Glomerular visceral epithelial cell (primary cell): ENCODE measurements at regions not wholly inside any gene's neighbourhood (a gene's known extent, or its start where the extent isn't known, plus 50 kb on each side); places are given as distances from the start of the nearest gene placed in this dataset.
"Not testable (repeated sequence)": the region's sequence is repeated elsewhere in the genome, so short reads cannot be mapped to it uniquely, and the experiment has no call there.

Experiments used
- DNase-seq: peaks from one replicate; pipeline ENCODE4 v3.0.0-alpha.2; 2016; ENCODE audit errors: extremely low spot score

- DNase-seq, result not testable (repeated sequence)
These were observed 138.2 kb upstream of the ZNF91 start for GRCh38 chr19:23533441-23533840.

DNA sequence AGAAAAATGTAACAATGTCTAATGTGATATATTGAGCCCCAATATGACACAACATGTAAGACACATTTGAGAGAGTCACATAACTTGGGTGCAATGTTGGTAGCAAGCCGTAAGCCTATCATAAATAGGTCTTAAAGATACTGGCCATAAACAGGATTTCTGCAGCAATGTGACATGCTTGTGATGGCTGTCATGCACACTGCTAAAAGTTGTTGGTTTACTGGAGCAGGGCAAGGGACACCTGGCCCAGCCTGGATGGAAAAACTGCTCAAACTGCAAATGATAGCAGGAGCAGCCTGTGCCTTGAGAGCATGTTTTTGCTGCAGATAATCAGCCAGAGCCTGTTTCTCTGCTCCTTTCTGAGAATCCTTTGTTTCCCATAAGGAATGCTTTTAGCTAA lies 136.7 kb upstream of the ZNF91 start:
- no peak for DNase-seq

DNA sequence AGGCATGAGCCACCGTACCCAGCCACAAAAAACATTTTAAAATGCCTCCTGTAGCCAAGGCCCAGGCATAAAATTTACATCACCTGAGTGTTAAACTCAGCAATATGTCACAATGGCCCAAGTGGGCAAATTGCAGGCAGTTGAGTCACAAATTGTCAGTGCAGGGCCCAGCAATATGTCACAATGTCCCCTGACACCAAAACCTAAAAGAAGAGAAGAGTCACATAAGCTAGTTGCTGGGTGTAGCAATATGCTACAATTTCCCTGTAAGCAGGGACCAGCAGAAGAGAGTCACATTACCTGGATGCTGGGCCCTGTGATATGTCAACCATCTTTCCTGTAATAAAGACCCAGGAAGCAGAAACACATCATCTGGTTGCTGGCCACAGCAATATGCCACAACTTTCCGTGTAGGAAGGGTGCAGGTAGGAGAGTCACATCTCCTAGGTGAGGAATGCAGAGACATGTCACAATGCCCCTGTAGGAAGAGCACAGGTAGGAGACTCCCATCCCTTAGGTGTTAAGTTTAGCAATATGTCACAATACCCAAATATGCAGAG lies 136.0 kb upstream of the ZNF91 start:
- DNase-seq, result no peak

DNA sequence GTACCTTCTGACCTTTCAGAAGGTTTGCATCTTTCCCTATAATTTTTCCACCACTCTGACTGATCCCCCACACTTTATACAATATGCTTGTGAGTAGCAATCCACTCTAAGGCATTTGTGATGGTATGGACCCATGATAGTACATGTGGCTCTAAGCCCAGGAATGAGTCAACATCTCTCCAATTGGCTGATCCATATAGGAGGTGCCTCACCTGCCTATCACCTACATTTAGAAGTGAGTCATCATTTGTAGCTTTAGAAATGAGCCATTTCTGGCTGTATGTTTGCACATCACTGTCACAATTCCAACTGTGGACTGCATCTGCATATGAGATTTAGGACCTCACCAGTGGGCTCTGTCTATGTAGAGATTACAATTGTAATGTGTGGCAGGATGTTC lies 133.1 kb upstream of the ZNF91 start:
- DNase-seq, result no peak

DNA sequence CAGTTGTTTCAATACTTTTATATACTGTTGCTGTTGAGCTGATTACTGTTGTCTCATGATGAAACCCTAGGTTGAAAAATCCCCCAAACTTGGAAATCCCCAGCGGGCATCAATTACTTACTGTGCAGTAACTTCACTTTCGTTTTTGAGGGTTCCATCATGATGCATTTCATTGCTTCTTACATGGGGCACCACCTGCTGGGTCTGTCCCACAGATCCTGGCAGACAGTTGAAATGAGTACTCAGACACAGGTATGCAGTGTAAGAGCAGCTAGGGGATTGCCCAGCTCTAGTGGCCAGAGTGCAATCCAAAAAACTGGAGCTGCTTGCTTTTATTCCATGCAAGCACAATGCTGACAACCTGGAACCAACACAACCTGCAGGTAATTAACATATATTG lies 132.5 kb upstream of the ZNF91 start:
- DNase-seq, result no peak

GRCh38 chr19:23526302-23526701 lies 131.0 kb upstream of the ZNF91 start:
- DNase-seq, result no peak

GRCh38 chr19:23525276-23525852 lies 130.1 kb upstream of the ZNF91 start:
- DNase-seq, result no peak

DNA sequence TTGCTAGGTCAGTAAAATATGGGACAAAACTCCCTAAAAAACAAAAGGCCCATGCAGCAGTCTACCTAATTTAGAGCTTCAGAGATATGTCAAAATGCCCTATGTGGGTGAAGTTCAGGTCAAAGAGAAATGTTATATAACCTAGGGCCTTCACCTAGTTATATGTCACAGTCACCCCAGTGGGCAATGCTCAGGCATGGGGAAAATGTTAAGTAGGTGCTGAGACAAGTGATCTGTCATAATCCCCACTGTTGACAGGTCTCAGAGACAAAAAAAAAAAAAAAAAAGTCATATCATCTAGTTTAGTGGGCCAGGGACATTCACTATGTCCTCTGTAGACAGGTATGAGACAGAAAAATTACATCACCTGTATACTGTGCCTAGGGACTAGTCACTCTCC lies 128.6 kb upstream of the ZNF91 start:
- no peak for DNase-seq

- no peak for DNase-seq
These were observed 127.2 kb upstream of the ZNF91 start for GRCh38 chr19:23522431-23522830.

- no peak for DNase-seq
These were observed 126.2 kb upstream of the ZNF91 start for GRCh38 chr19:23521471-23521870.

DNA sequence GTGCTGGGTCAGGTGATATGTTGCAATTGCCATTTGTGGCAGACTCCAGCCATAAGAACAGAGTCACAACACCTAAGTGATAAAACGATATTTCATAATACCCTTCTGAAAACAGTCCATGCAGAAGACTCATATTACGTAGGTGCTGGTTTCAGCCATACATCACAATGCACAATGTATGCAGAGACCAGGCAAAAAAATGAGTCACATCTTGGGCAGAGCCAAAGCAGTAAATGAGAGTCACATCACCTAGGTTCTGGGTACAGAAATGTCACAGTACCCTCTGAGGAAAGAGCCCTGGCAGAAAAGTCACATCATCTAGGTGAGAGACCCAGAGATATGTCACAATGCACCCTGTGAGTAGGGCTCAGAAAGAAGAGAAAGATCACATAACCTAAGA lies 125.2 kb upstream of the ZNF91 start:
- no peak for DNase-seq

DNA sequence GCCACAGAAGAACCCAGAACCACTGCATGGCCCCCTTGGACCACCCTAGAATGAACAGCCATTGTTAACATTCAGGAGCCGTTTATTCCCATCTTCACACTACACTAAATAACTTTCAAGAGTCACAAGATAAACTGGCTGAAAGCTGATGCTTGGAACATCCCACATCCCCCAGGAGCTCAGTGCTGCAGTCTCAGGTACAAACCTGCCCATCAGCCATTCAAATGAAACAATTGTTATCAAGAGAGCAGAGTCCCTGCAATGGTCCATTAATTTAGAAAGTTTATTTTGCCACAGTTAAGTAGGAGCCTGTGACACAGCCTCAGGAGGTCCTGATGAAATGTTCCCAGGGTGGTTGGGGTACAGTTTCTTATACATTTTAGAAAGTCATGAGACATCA lies 123.8 kb upstream of the ZNF91 start:
- DNase-seq, result no peak

GRCh38 chr19:23516266-23516665 lies 121.0 kb upstream of the ZNF91 start:
- DNase-seq, result no peak

GRCh38 chr19:23515551-23515950 lies 120.3 kb upstream of the ZNF91 start:
- no peak for DNase-seq

DNA sequence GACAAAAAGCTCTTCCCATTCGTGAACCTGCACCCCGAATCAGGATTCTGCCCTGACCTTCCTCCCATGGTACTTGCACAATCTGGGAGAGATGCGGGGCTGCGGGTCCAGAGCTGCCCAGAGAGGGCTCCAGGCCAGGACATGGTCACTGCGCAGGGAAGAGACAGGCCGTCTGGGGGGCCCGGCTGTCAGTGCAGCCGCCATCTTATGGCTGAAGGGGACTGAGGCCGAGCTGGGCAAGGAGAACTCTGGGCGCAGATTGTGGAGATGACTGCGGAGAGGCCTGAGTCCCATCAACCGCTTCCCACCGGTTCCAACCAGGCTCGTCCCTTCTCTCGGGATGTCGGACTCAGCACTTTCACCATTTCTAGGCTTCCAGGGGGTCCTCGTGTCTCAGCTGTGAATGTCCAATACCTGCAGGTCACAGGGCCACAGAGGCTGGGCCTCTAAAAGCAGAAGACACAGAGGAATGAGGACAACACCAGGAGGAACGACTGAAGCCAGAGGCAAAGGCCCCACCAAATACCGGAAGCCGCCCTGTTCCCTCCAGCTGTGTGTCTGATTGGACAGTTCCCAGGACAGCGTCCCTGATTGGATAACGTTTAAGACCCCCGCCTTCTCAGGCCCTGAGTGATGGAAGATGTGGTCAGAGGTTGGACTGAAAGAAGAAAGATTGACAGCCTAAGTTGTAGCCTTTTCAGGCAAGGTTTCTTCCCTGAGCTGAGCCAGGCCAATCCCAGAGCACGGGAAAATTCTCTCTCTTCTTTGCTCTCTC lies 117.1 kb upstream of the ZNF91 start:
- no peak for DNase-seq

DNA sequence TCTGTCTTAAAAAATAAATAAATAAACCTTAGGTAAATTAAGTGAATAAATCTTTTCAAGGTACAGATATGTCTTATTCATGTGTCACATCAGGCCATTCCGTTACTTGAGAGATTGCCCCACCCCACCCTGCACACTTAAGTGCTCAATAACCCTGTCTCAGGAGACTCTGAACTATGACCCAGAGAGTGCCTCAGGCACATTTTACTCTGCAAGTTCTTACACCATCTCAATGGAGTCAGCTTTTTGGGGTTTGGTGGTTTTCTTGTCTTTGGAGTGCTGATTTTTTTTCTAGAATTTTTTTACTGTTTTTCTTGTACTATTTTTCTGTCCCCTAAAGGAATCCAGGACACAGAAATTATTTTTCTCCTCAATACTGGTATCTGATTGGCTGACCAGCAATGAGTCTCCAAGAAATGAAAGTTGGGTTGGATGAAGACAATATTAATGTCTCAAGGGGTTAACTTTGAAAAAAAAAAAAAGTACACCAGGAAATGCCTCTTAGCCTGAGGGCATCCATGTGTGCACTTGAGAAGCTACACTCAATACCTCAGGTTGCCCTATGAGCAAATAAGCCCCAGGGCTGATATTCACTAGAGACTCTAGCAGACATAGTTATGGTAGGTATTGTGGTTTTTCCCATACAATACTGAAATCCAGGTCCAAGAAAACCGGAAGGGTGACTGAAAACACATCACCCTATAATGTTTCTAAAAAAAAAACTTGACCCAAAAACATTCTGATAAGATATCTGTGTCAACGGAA lies 114.6 kb upstream of the ZNF91 start:
- no peak for DNase-seq

DNA sequence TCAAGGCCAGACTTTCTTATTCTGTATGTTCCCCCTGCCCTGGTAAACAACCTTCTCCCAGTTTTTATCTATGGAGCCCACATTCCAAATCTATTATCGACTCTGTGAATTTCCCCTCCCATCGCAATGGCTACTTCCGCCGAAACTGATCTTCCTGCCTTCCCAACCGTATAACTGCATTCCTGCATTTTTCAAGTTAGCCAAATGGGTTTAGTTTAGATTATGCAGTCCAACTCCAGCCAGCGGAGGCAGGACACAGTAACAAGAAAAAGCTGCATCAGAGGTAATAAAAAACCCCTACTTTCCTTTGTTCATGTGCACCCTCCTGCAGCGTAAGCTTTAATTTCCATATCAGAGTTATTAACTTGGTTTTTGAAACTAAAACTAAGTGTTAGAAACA lies 112.2 kb upstream of the ZNF91 start:
- no peak for DNase-seq

DNA sequence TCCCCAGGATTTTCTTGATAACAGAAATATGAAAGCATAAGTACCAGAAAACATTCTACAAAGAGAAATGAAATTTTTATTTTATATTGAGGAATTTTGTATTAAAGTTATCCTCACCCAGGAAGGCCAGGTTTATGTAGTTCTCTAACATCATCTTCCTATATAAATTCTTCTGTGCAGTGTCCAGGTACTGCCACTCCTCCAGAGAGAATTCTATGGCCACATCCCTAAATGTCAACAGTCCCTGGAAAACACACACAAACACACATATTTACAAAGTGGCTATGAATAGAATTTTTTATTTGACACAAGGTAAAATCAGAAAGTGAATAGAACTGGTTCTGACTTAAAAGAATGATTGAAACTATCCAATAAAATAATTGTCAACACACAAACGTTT lies 110.5 kb upstream of the ZNF91 start:
- DNase-seq, result no peak

DNA sequence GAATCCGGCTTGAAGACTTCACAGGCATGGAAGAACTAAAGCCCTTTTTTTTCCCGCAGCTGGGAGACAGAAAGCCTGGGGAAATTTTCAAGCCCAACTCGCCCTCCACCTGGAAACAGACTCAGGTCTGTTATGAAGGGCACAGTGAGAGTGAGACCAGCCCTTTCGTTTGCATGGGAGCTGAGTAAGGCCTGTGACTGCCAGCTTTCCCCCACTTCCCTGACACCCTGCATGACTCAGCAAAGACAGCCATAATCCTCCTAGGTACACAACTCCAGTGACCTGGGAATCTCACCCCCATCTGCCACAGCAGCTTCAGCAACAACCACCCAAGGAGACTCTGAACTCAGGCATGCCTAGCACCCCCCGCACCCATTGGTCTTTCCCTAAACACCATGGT lies 87.6 kb upstream of the ZNF91 start:
- no peak for DNase-seq

GRCh38 chr19:23481043-23481442 lies 85.8 kb upstream of the ZNF91 start:
- no peak for DNase-seq

- DNase-seq, result no peak
These were observed 80.2 kb upstream of the ZNF91 start for GRCh38 chr19:23475477-23475876.

GRCh38 chr19:23474761-23475160 lies 79.5 kb upstream of the ZNF91 start:
- no peak for DNase-seq

DNA sequence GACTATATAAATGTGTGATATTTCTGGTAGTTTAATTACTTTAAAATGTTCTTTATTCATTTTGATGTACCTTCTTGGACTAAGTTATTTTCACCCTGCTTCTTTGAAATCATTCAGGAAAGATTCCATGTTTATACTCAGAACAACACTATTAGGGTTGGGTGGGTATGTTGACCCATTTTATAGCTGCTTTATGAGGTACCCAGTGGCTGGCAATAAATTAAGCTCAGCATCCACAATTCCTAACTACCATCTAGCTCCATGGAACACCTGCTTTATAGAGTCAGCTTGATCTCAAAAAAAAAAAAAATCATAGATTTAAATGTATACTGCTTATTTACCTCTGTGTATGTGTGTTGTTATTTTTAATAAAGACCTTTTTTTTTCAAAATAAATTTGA lies 78.9 kb upstream of the ZNF91 start:
- DNase-seq, result no peak
